ENCODE measurements at regions not wholly inside any gene's neighbourhood (a gene's known extent, or its start where the extent isn't known, plus 50 kb on each side); places are given as distances from the start of the nearest gene placed in this dataset.

GRCh38 chr1:244165021-244165420, 113.9 kb downstream of the ZBTB18 start:
- TF ChIP-seq POLR2A (IDR thresholded peaks at IDR 0.05) (no peak), CTCF (IDR thresholded peaks at IDR 0.05) (no peak), EP300 (IDR thresholded peaks at IDR 0.05) (no peak)

Measured in ovary (tissue), 3 donors.